H1 (cell line): ENCODE measurements at regions not wholly inside any gene's neighbourhood (a gene's known extent, or its start where the extent isn't known, plus 50 kb on each side); places are given as distances from the start of the nearest gene placed in this dataset.

ENCODE experiments used
- ASH2L ChIP-seq: fragments of 200-600, 300-600 bp; sonication (generic); IDR thresholded peaks from one replicate; pipeline ENCODE4 v1.7.1; 2017; ENCODE audit warnings: low read length
- E2F6 ChIP-seq: IDR thresholded peaks from 2 replicates; pipeline ENCODE4 v1.6.1; 2012; ENCODE audit warnings: inconsistent platforms
- FOSL1 ChIP-seq: IDR thresholded peaks from 2 replicates; pipeline ENCODE4 v1.6.1; 2011; ENCODE audit warnings: mild to moderate bottlenecking, low read depth, low read length, moderate library complexity; ENCODE audit not compliant: insufficient read depth
- RXRA ChIP-seq: IDR thresholded peaks from 2 replicates; pipeline ENCODE4 v1.6.1; 2011; ENCODE audit warnings: low read depth, mild to moderate bottlenecking, low read length, moderate library complexity; ENCODE audit not compliant: insufficient read depth
- SIRT6 ChIP-seq: IDR thresholded peaks from one replicate; pipeline ENCODE4 v1.7.1; 2012; ENCODE audit warnings: low read length, inconsistent platforms
- SUZ12 ChIP-seq: fragments of 200-600 bp; sonication (generic); IDR thresholded peaks from 2 replicates; pipeline ENCODE4 v1.6.1; 2012; ENCODE audit warnings: mild to moderate bottlenecking, inconsistent platforms, low read length, moderate library complexity, mixed read lengths

DNA sequence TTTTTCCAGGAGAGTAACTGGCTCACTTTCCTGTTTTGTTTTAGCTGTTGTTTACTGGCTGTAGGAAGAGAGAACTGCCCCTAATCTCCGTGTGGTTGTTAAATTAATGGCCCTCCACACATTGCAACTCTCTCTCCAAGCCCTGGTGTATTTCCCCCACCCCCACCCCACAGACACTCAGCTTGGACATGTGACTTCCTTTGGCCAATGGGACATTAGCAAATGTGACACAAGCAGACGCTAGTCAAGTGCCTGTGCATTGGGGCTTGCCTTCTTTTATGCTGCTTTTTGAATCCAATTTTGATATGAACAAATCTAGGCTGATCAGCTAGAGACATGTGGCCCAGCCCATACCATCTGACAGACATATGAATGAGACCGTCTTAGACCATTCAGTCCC lies 59.6 kb upstream of the TAB3 start (continued):
- TF ChIP-seq E2F6: no peak
- no peak for TF ChIP-seq RXRA
- TF ChIP-seq ASH2L: no peak
- TF ChIP-seq SIRT6: no peak
- no peak for TF ChIP-seq FOSL1
- TF ChIP-seq SUZ12: no peak
